Nephron progenitor cell (in vitro differentiated cells): ENCODE measurements at regions not wholly inside any gene's neighbourhood (a gene's known extent, or its start where the extent isn't known, plus 50 kb on each side); places are given as distances from the start of the nearest gene placed in this dataset.

Source experiments
- DNase-seq: peaks from one replicate; pipeline ENCODE4 v3.0.0; 2021
- H3K27ac Mint-ChIP-seq: 2 replicates; pipeline ENCODE4 v1.8.0; 2021; ENCODE audit warnings: mild to moderate bottlenecking, moderate library complexity, mixed read lengths
- H3K27me3 Mint-ChIP-seq: 2 replicates; pipeline ENCODE4 v1.8.0; 2021; ENCODE audit warnings: mild to moderate bottlenecking, low read depth, mixed read lengths; ENCODE audit not compliant: poor library complexity
- H3K36me3 Mint-ChIP-seq: 2 replicates; pipeline ENCODE4 v1.8.0; 2021; ENCODE audit warnings: low read depth, mixed read lengths
- H3K4me1 Mint-ChIP-seq: 2 replicates; pipeline ENCODE4 v1.8.0; 2021; ENCODE audit warnings: mixed read lengths
- H3K4me3 Mint-ChIP-seq: 2 replicates; pipeline ENCODE4 v1.8.0; 2021; ENCODE audit warnings: mild to moderate bottlenecking, moderate library complexity, mixed read lengths
- H3K9me3 Mint-ChIP-seq: 2 replicates; pipeline ENCODE4 v1.8.0; 2021; ENCODE audit warnings: mild to moderate bottlenecking, moderate library complexity, mixed read lengths
- TF ChIP-seq, protein P1 (sequence below): fragments of 200-600 bp; sonication (generic); IDR thresholded peaks from 2 replicates; pipeline ENCODE4 v1.5.0; 2021; ENCODE audit warnings: antibody characterized with exemption

DNA sequence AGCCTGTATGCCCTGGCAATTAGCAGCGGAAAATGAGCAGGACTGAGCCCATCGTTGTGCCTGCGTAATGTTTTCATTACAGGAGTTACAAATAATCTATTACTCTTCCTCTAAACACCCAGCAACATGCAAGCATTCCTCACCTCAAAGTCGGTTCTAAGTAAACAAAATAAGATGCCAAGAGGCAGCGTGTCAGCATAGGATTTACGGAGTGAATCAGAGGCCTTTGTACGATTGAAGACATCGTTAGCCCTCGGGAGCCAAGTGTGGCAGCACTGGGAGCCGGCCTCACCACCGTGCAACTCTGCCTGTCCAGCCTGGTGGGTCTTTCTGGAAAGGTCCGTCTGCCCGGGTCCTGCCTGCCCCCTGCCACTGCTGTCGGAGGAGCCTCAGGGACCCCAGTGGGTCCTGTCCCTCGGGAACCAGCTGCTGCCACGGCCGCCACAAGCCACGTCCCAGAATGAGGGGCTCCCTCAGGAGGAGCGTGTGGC, 80.1 kb upstream of the CTDP1 start:
- Mint-ChIP-seq H3K27me3 (peaks cover 13% of the 10 kb centered on the region), H3K36me3 (no peaks in the 10 kb centered on the region), H3K4me3 (no peak overlapping the region), H3K4me1 (peaks cover 68% of the 10 kb centered on the region), H3K27ac (peak overlapping the region; percentile 72), H3K9me3 (no peaks in the 10 kb centered on the region)
- TF ChIP-seq, protein P1, sequence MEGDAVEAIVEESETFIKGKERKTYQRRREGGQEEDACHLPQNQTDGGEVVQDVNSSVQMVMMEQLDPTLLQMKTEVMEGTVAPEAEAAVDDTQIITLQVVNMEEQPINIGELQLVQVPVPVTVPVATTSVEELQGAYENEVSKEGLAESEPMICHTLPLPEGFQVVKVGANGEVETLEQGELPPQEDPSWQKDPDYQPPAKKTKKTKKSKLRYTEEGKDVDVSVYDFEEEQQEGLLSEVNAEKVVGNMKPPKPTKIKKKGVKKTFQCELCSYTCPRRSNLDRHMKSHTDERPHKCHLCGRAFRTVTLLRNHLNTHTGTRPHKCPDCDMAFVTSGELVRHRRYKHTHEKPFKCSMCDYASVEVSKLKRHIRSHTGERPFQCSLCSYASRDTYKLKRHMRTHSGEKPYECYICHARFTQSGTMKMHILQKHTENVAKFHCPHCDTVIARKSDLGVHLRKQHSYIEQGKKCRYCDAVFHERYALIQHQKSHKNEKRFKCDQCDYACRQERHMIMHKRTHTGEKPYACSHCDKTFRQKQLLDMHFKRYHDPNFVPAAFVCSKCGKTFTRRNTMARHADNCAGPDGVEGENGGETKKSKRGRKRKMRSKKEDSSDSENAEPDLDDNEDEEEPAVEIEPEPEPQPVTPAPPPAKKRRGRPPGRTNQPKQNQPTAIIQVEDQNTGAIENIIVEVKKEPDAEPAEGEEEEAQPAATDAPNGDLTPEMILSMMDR = no peak
- DNase-seq = peak; percentile 4

- Mint-ChIP-seq H3K36me3 (no peaks in the 10 kb centered on the region), H3K27me3 (peaks cover 13% of the 10 kb centered on the region), H3K4me1 (peaks cover 70% of the 10 kb centered on the region), H3K9me3 (no peaks in the 10 kb centered on the region), H3K4me3 (no peak overlapping the region), H3K27ac (no peak overlapping the region)
- DNase-seq = no peak
- TF ChIP-seq, protein P1 = no peak
Observed at GRCh38 chr18:79600141-79600540, 79.5 kb upstream of the CTDP1 start.

DNA sequence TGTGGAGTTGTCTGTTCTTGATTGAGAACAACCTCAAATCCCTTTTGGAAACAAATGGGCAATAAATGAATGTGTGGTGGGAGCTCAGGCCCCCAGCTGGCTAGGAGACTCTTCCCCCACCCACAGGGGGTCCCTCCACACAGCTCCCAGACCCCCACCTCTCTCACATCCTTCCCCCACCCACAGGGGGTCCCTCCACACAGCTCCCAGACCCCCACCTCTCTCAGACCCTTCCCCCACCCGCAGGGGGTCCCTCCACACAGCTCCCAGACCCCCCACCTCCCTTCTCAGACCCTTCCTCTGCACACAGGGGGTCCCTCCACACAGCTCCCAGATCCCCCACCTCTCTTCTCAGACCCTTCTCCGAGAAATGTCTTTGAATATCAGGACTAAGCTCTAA, 79.0 kb upstream of the CTDP1 start:
- no peak for DNase-seq
- Mint-ChIP-seq H3K27me3 (peaks cover 11% of the 10 kb centered on the region), H3K4me1 (peaks cover 70% of the 10 kb centered on the region), H3K9me3 (no peaks in the 10 kb centered on the region), H3K36me3 (no peaks in the 10 kb centered on the region), H3K4me3 (no peak overlapping the region), H3K27ac (no peak overlapping the region)
- TF ChIP-seq, protein P1 = no peak

DNA sequence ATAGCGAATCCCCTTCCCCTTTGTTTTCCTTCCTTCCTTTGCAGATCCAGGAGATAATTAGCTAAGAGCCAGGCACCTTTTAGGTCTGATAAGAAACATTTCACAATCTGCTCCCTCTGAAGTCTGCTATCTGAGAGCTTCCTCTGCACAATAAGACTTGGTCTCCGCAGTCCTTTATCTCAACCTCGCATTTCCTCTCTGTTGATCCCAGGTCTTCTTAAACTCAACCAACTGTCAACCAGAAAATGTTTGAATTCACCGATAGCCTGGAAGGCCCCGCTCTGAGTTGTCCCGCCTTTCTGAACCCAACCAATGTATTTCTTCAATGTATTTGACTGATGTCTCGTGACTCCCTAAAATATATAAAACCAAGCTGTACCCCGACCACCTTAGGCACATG, 78.4 kb upstream of the CTDP1 start:
- peaks cover 8% of the 10 kb centered on the region for H3K27me3 Mint-ChIP-seq
- peaks cover 67% of the 10 kb centered on the region for H3K4me1 Mint-ChIP-seq
- H3K9me3 Mint-ChIP-seq = no peaks in the 10 kb centered on the region
- H3K4me3 Mint-ChIP-seq = no peak overlapping the region
- no peak for DNase-seq
- TF ChIP-seq, protein P1 = no peak
- H3K36me3 Mint-ChIP-seq = no peaks in the 10 kb centered on the region
- H3K27ac Mint-ChIP-seq = peak overlapping the region; percentile 4

GRCh38 chr18:79603321-79604204, 76.0 kb upstream of the CTDP1 start:
- Mint-ChIP-seq H3K4me1 (peaks cover 64% of the 10 kb centered on the region), H3K9me3 (no peaks in the 10 kb centered on the region), H3K27ac (peak overlapping the region; percentile 32), H3K4me3 (no peak overlapping the region), H3K27me3 (peaks cover 6% of the 10 kb centered on the region), H3K36me3 (no peaks in the 10 kb centered on the region)
- TF ChIP-seq, protein P1 = no peak
- DNase-seq = no peak
